Vagina (tissue), 2 donors: ENCODE measurements at regions not wholly inside any gene's neighbourhood (a gene's known extent, or its start where the extent isn't known, plus 50 kb on each side); places are given as distances from the start of the nearest gene placed in this dataset.

Experiments used
- DNase-seq, 2 donors: peaks; one replicate each; pipeline ENCODE4 v3.0.0-alpha.2; 2017; ENCODE audit errors: extremely low spot score in 2 of 2
- H3K27ac ChIP-seq: fragments of 200-600 bp; sonication (generic); one replicate; pipeline ENCODE4 v1.5.1; 2019
- H3K27me3 ChIP-seq: fragments of 200-600 bp; sonication (generic); one replicate; pipeline ENCODE4 v1.5.1; 2019
- H3K36me3 ChIP-seq, 2 donors: fragments of 200-600 bp; sonication (generic); one replicate each; pipeline ENCODE4 v1.5.1; 2017 to 2019
- H3K4me1 ChIP-seq: fragments of 200-600 bp; sonication (generic); one replicate; pipeline ENCODE4 v1.5.1; 2019
- H3K4me3 ChIP-seq, 2 donors: fragments of 200-600 bp; sonication (generic); 1 replicate in 1 of 2; 2 replicates in 1 of 2; pipeline ENCODE4 v1.5.1; 2016 to 2019
- H3K9me3 ChIP-seq: fragments of 200-600 bp; sonication (generic); one replicate; pipeline ENCODE4 v1.5.1; 2019
- CTCF ChIP-seq, 3 experiments: fragments of 450-650 bp in 2 of 3; fragments of 200-600 bp in 1 of 3; sonication (generic) in 1 of 3; IDR thresholded peaks; one replicate each; pipeline ENCODE4 v1.5.1; 2017 to 2019; ENCODE audit warnings: antibody characterized with exemption in 3 of 3, mild to moderate bottlenecking in 2 of 3, moderate library complexity in 2 of 3
- POLR2A ChIP-seq, 2 donors: fragments of 450-650 bp; IDR thresholded peaks; one replicate each; pipeline ENCODE4 v1.6.1; 2017; ENCODE audit warnings: antibody characterized with exemption in 2 of 2, mild to moderate bottlenecking in 2 of 2, moderate library complexity in 2 of 2
- POLR2AphosphoS5 ChIP-seq, 2 donors: sonication (generic); formaldehyde crosslinking; IDR thresholded peaks; one replicate each; pipeline ENCODE4 v1.9.0; 2017; ENCODE audit warnings: antibody characterized with exemption in 2 of 2, mild to moderate bottlenecking in 2 of 2, low read depth in 1 of 2; ENCODE audit not compliant: insufficient read depth in 1 of 2
- intact Hi-C: fragments of 100-400 bp; cut with DNase I; formaldehyde crosslinking; loops from one replicate; pipeline ENCODE4 v1.15.1; 2023

DNA sequence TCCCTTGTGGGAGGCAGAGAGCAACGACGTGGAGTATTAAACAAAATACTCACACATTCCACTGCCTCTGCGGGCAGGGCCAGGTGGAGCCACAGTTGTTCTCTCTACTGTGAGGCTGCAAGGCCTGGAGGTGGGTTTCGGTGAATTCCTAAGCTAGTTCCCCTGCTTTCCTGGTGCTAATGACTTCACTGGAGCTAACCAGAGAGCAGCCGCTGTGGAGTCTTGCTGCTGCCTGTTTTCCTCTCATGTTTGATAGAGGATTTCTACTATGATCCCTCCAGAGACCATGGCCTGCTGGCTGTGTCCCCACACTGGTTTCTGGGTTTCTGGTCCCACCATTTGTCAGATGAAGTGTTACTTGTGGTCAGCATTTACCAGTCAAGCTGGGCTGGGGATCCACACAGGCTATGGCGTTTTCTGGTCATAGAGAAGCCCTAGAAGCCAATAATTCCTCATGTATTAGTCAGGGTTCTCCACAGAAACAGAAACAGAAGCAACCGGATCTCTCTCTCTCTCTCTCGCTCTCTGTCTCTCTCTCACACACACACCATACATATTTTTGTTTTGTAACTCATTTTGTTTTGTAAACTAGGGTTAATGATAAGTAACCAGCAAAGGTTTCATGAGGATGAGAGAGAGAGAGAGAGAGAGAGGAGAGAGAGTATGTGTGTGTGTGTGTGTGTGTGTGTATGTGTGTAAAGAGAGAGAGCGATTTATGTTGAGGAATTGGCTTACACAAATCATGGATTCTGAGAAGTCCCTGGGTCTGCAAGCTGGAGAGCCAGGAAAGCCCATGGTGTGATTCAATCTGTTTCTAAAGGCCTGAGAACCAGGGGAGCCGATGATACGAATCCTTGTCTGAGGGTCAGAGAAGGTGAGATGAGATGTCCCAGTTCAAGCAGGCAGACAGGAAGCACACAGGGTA, 403.0 kb downstream of the GADD45G start:
- H3K27ac ChIP-seq: peak overlapping the region; percentile 56
- intact Hi-C loops: loop anchor here (10.0 kb wide), 1 partner anchor 403 kb away; the partner anchor contains the start of gene GADD45G
- H3K27me3 ChIP-seq: no peaks in the 10 kb centered on the region
- peak in 1 of 2 donors; percentile 94 for DNase-seq
- TF ChIP-seq POLR2AphosphoS5 (IDR thresholded peaks at IDR 0.05; ENCODE audit: insufficient read depth in 1 of 2, low read depth in 1 of 2) (no peak), POLR2A (IDR thresholded peaks at IDR 0.05) (no peak), CTCF (IDR thresholded peaks at IDR 0.05) (no peak)
- peaks cover 29% of the 10 kb centered on the region for H3K4me1 ChIP-seq
- H3K9me3 ChIP-seq: no peaks in the 10 kb centered on the region
- no peaks in the 10 kb centered on the region for H3K36me3 ChIP-seq
- no peak overlapping the region for H3K4me3 ChIP-seq

- no peak overlapping the region for H3K27ac ChIP-seq
- intact Hi-C loops: loop anchor here (10.0 kb wide), 1 partner anchor 405 kb away; the partner anchor contains the start of gene GADD45G
- DNase-seq: no peak
- no peaks in the 10 kb centered on the region for H3K36me3 ChIP-seq
- no peaks in the 10 kb centered on the region for H3K27me3 ChIP-seq
- H3K4me1 ChIP-seq: peaks cover 13% of the 10 kb centered on the region
- no peaks in the 10 kb centered on the region for H3K9me3 ChIP-seq
- no peak for TF ChIP-seq POLR2A (IDR thresholded peaks at IDR 0.05)
- TF ChIP-seq CTCF (IDR thresholded peaks at IDR 0.05): no peak
- TF ChIP-seq POLR2AphosphoS5 (IDR thresholded peaks at IDR 0.05; ENCODE audit: insufficient read depth in 1 of 2, low read depth in 1 of 2): no peak
- H3K4me3 ChIP-seq: no peak overlapping the region
Observed at GRCh38 chr9:90009447-90009846, 404.6 kb downstream of the GADD45G start.

DNA sequence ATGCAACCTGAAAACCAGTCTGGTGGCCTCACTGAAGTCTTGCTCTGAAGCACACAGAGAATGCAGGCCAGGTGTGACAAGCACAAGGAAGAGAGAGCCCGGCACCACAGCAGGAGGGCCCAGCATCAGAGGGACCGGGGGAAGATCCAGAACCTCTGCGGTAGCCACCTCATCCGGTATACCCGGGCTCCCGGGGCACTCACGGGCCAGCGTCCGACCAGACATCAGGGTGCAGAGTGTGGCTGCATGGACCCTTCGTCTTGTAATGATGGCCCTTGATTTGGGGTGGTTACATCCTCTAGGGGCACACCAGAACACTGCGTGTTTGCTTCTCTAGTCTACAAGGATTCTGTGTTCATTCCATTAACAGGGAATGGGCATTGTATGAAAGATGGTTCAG, 406.0 kb downstream of the GADD45G start:
- no peaks in the 10 kb centered on the region for H3K36me3 ChIP-seq
- no peaks in the 10 kb centered on the region for H3K9me3 ChIP-seq
- H3K27me3 ChIP-seq: no peaks in the 10 kb centered on the region
- no peak overlapping the region for H3K4me3 ChIP-seq
- no peak overlapping the region for H3K27ac ChIP-seq
- intact Hi-C loops: no loop called here
- no peak for TF ChIP-seq POLR2AphosphoS5 (IDR thresholded peaks at IDR 0.05; ENCODE audit: insufficient read depth in 1 of 2, low read depth in 1 of 2)
- peaks cover 12% of the 10 kb centered on the region for H3K4me1 ChIP-seq
- no peak for DNase-seq

DNA sequence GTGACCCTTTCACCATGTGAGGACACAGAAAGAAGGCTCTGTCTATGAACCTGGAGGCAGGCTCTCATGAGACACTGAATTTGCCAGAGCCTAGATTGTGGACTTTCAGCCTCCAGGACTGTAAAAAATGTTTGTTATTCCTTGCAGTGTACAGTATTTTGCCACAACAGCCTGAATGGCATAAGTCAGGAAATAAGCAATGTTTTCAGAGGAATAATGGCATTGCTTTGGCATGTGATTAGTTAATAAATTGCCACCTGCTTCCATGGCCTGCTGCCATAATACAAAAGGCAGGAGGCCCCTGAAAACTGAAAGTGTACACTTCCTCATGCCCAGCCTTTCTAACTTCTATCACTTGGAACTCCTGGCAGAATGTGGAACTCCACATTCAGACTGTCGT, 408.1 kb downstream of the GADD45G start:
- no peaks in the 10 kb centered on the region for H3K27me3 ChIP-seq
- no peaks in the 10 kb centered on the region for H3K36me3 ChIP-seq
- no peak for DNase-seq
- intact Hi-C loops: no loop called here
- H3K4me1 ChIP-seq: peaks cover 7% of the 10 kb centered on the region
- no peak overlapping the region for H3K27ac ChIP-seq
- no peak overlapping the region for H3K4me3 ChIP-seq
- H3K9me3 ChIP-seq: no peaks in the 10 kb centered on the region
- TF ChIP-seq CTCF (IDR thresholded peaks at IDR 0.05): no peak
- no peak for TF ChIP-seq POLR2AphosphoS5 (IDR thresholded peaks at IDR 0.05; ENCODE audit: insufficient read depth in 1 of 2, low read depth in 1 of 2)
- no peak for TF ChIP-seq POLR2A (IDR thresholded peaks at IDR 0.05)

DNA sequence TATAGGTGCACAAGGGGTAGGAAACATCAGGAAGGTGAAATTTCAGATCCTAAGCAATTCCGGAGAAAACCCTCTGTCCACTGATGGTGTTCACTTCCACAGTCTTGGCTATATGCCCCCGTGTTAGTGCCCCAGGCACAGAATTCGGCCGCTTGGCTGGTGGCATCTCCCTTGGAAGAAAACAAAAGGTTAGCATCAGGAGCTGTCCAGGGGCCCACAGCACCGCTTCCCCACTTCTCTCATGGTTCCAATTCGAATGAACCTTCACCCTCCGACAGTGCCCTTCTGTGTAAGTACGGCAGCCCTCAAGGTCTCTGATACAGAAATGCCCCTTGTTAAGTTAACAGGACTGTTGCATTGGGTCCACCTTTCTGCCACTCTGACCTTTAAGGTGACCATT, 409.0 kb downstream of the GADD45G start:
- H3K4me1 ChIP-seq: no peaks in the 10 kb centered on the region
- H3K27ac ChIP-seq: no peak overlapping the region
- intact Hi-C loops: no loop called here
- no peak overlapping the region for H3K4me3 ChIP-seq
- TF ChIP-seq POLR2A (IDR thresholded peaks at IDR 0.05) (no peak), CTCF (IDR thresholded peaks at IDR 0.05) (no peak)
- H3K27me3 ChIP-seq: no peaks in the 10 kb centered on the region
- H3K9me3 ChIP-seq: no peaks in the 10 kb centered on the region
- no peaks in the 10 kb centered on the region for H3K36me3 ChIP-seq
- DNase-seq: peak in 1 of 2 donors; percentile 94
